SW 1271 (cell line): ENCODE measurements at regions not wholly inside any gene's neighbourhood (a gene's known extent, or its start where the extent isn't known, plus 50 kb on each side); places are given as distances from the start of the nearest gene placed in this dataset.

Source experiments
- DNase-seq, 2 experiments: peaks; one replicate each; lab custom pipeline; 2025; lab: John Stamatoyannopoulos, UW

- no peak for DNase-seq
Observed at GRCh38 chr6:40937491-40937890, 101.5 kb downstream of the UNC5CL start.

- DNase-seq: no peak
Observed at GRCh38 chr6:40936818-40937251, 102.2 kb downstream of the UNC5CL start.

- DNase-seq: no peak
Observed at GRCh38 chr6:40933864-40934263, 105.2 kb downstream of the UNC5CL start.

GRCh38 chr6:40932953-40933352 lies 106.1 kb downstream of the UNC5CL start:
- DNase-seq: no peak

- no peak for DNase-seq
Observed at GRCh38 chr6:40932366-40932765, 106.7 kb downstream of the UNC5CL start.

- DNase-seq: no peak
Observed at GRCh38 chr6:40931931-40932330, 107.1 kb downstream of the UNC5CL start.

GRCh38 chr6:40930555-40930954 lies 108.5 kb downstream of the UNC5CL start:
- DNase-seq: no peak

- no peak for DNase-seq
Observed at GRCh38 chr6:40930045-40930444, 109.0 kb downstream of the UNC5CL start.

- no peak for DNase-seq
Observed at GRCh38 chr6:40929176-40929575, 109.8 kb downstream of the UNC5CL start.

GRCh38 chr6:40928763-40929162 lies 110.3 kb downstream of the UNC5CL start:
- DNase-seq: no peak

- no peak for DNase-seq
Observed at GRCh38 chr6:40928307-40928706, 110.7 kb downstream of the UNC5CL start.

- no peak for DNase-seq
Observed at GRCh38 chr6:40925341-40925740, 113.7 kb downstream of the UNC5CL start.

- no peak for DNase-seq
Observed at GRCh38 chr6:40924839-40925238, 114.2 kb downstream of the UNC5CL start.

- DNase-seq: no peak
Observed at GRCh38 chr6:40923880-40924279, 115.1 kb downstream of the UNC5CL start.

- DNase-seq: no peak
Observed at GRCh38 chr6:40923326-40923725, 115.7 kb downstream of the UNC5CL start.

- DNase-seq: no peak
Observed at GRCh38 chr6:40922281-40922680, 116.7 kb downstream of the UNC5CL start.

- DNase-seq: no peak
Observed at GRCh38 chr6:40918040-40918651, 120.9 kb downstream of the UNC5CL start.

- no peak for DNase-seq
Observed at GRCh38 chr6:40917603-40918002, 121.4 kb downstream of the UNC5CL start.

GRCh38 chr6:40916845-40917244 lies 122.2 kb downstream of the UNC5CL start:
- no peak for DNase-seq

GRCh38 chr6:40915165-40915564 lies 123.9 kb downstream of the UNC5CL start:
- DNase-seq: no peak

- DNase-seq: no peak
Observed at GRCh38 chr6:40914005-40914404, 125.0 kb downstream of the UNC5CL start.

GRCh38 chr6:40912158-40912946 lies 126.7 kb downstream of the UNC5CL start:
- DNase-seq: no peak

GRCh38 chr6:40910260-40910893 lies 128.6 kb downstream of the UNC5CL start:
- DNase-seq: no peak
